ENCODE measurements at regions not wholly inside any gene's neighbourhood (a gene's known extent, or its start where the extent isn't known, plus 50 kb on each side); places are given as distances from the start of the nearest gene placed in this dataset.

DNA sequence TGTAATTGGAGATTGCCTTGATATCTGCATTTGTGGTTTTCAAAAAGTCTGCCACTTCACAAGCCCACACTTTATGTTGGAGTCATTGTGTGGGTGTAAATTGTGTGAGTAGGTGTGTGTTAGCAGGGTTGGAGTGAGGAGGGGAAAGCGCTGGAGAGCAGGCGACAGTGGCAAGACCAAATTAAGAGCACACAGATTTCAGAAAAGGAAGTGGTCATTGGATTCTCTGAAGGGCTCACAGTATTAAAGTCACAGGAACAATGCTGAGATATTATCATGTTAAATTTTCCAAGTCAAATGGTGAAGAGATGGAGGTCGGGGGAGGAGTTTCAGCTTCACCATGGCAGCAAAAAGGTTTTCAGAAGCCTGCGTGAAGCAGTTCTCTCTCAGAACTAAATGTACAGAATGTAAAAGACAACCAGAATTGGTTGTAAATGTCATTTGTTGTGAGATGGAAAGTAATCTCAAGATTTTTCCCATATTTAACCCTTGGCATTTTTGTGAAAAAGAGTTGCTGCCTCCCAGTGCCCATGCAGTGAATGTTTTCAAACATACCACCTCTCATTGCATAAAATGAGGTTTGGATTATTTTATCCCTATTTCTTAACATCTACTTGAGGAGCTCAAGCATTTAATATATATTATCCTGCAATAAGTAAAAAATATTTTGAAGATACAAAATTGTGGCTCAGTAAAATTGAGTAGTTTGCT lies 265.9 kb downstream of the ZNF674 start:
- H3K4me3 ChIP-seq (ENCODE audit: low read depth, low read length): no peak overlapping the region
- TF ChIP-seq, protein P1, sequence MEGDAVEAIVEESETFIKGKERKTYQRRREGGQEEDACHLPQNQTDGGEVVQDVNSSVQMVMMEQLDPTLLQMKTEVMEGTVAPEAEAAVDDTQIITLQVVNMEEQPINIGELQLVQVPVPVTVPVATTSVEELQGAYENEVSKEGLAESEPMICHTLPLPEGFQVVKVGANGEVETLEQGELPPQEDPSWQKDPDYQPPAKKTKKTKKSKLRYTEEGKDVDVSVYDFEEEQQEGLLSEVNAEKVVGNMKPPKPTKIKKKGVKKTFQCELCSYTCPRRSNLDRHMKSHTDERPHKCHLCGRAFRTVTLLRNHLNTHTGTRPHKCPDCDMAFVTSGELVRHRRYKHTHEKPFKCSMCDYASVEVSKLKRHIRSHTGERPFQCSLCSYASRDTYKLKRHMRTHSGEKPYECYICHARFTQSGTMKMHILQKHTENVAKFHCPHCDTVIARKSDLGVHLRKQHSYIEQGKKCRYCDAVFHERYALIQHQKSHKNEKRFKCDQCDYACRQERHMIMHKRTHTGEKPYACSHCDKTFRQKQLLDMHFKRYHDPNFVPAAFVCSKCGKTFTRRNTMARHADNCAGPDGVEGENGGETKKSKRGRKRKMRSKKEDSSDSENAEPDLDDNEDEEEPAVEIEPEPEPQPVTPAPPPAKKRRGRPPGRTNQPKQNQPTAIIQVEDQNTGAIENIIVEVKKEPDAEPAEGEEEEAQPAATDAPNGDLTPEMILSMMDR (IDR thresholded peaks at IDR 0.05; ENCODE audit: borderline replicate concordance, insufficient read depth, low read depth, low read length): no peak

GRCh38 chrX:46278572-46278971 lies 266.6 kb downstream of the ZNF674 start:
- TF ChIP-seq, protein P1 (IDR thresholded peaks at IDR 0.05; ENCODE audit: borderline replicate concordance, insufficient read depth, low read depth, low read length): no peak

GRCh38 chrX:46268412-46268811 lies 276.8 kb downstream of the ZNF674 start:
- H3K4me3 ChIP-seq (ENCODE audit: low read depth, low read length): no peak overlapping the region
- TF ChIP-seq, protein P1 (IDR thresholded peaks at IDR 0.05; ENCODE audit: borderline replicate concordance, insufficient read depth, low read depth, low read length): no peak

More at GRCh38 chrX:46278572-46278971, 266.6 kb downstream of the ZNF674 start:
- no peak overlapping the region for H3K4me3 ChIP-seq (ENCODE audit: low read depth, low read length)

GRCh38 chrX:46263494-46263893 lies 281.7 kb downstream of the ZNF674 start:
- no peak overlapping the region for H3K4me3 ChIP-seq (ENCODE audit: low read depth, low read length)
- TF ChIP-seq, protein P1 (IDR thresholded peaks at IDR 0.05; ENCODE audit: borderline replicate concordance, insufficient read depth, low read depth, low read length): no peak

GRCh38 chrX:46262304-46262703 lies 282.9 kb downstream of the ZNF674 start:
- H3K4me3 ChIP-seq (ENCODE audit: low read depth, low read length): no peak overlapping the region
- TF ChIP-seq, protein P1 (IDR thresholded peaks at IDR 0.05; ENCODE audit: borderline replicate concordance, insufficient read depth, low read depth, low read length): no peak

DNA sequence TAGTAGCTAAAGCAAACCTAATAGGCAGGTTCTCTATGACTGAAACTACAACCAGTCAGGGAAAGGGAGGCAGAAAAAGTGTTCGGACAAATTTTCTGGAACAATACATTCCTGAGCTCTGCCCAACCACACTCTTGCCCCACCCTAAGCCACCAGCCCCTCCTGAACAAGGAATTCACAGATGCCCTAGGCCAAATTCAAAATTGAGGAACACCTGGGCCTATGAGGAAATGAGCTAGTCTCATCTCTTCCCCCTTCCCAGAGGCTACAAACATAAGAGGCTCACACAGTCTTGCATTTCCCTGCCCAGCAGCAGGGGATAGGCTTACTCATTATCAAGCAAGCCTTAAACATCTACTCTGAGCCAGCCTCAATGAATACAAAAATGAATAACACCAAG lies 284.7 kb downstream of the ZNF674 start:
- TF ChIP-seq, protein P1 (IDR thresholded peaks at IDR 0.05; ENCODE audit: borderline replicate concordance, insufficient read depth, low read depth, low read length): no peak
- no peak overlapping the region for H3K4me3 ChIP-seq (ENCODE audit: low read depth, low read length)

DNA sequence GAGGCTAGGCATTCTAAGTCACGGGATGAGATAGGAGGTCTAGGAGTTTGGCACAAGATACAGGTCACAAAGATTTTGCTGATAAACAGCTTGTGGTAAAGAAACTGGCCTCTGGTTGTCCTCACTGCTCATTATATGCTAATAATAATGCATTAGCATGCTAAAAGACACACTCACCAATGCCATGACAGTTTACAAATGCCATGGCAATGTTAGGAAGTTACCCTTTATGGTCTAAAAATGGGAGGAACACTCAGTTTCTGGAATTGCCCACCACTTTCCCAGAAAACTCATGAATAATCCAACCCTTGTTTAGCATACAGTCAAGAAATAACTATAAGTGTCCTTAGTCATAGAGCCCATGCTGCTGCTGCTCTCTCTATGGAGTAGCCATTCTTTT lies 286.9 kb downstream of the ZNF674 start:
- TF ChIP-seq, protein P1 (IDR thresholded peaks at IDR 0.05; ENCODE audit: borderline replicate concordance, insufficient read depth, low read depth, low read length): no peak
- no peak overlapping the region for H3K4me3 ChIP-seq (ENCODE audit: low read depth, low read length)
